Naive thymus-derived CD8-positive, alpha-beta T cell (primary cell): ENCODE measurements at regions not wholly inside any gene's neighbourhood (a gene's known extent, or its start where the extent isn't known, plus 50 kb on each side); places are given as distances from the start of the nearest gene placed in this dataset.
"Not testable (repeated sequence)": the region's sequence is repeated elsewhere in the genome, so short reads cannot be mapped to it uniquely, and the experiment has no call there.

Source experiments
- ATAC-seq, 2 donors: fragments of 150-1000 bp; cut with Tn5 transposase in 1 of 2; sonication (Bioruptor Pico), chemical (Tn5 transposase) in 1 of 2; 1 replicate in 1 of 2; 2 replicates in 1 of 2; pipeline ENCODE4 v1.10.0; 2021; ENCODE audit warnings: mild to moderate bottlenecking in 2 of 2, moderate library complexity in 2 of 2
- POLR2A ChIA-PET: fragments of 350-600 bp; sonication (Branson Sonifier 250); formaldehyde crosslinking; loops from one replicate; lab custom pipeline; 2021; ENCODE audit warnings: antibody characterized with exemption; lab: Charles Lee
- DNase-seq, 10 donors: peaks; one replicate each; pipeline versions ENCODE4 v3.0.0 to v3.0.0-alpha.2; 2020 to 2022
- H3K27ac Mint-ChIP-seq, 10 donors: one replicate each; pipeline ENCODE4 v1.8.0; 2020 to 2022; ENCODE audit warnings: mild to moderate bottlenecking in 10 of 10, mixed read lengths in 10 of 10, moderate library complexity in 4 of 10, inconsistent platforms in 1 of 10
- H3K27me3 Mint-ChIP-seq, 5 donors: one replicate each; pipeline ENCODE4 v1.8.0; 2021 to 2022; ENCODE audit warnings: mixed read lengths in 5 of 5
- H3K36me3 Mint-ChIP-seq, 3 donors: one replicate each; pipeline ENCODE4 v1.8.0; 2020 to 2022; ENCODE audit warnings: mixed read lengths in 3 of 3, mild to moderate bottlenecking in 2 of 3, inconsistent platforms in 1 of 3
- H3K4me1 Mint-ChIP-seq, 4 donors: one replicate each; pipeline ENCODE4 v1.8.0; 2021 to 2022; ENCODE audit warnings: mixed read lengths in 4 of 4
- H3K4me3 Mint-ChIP-seq, 10 donors: one replicate each; pipeline ENCODE4 v1.8.0; 2020 to 2022; ENCODE audit warnings: mild to moderate bottlenecking in 10 of 10, mixed read lengths in 10 of 10, moderate library complexity in 6 of 10, inconsistent platforms in 1 of 10
- H3K9me3 Mint-ChIP-seq, 9 donors: one replicate each; pipeline ENCODE4 v1.8.0; 2020 to 2022; ENCODE audit warnings: mixed read lengths in 9 of 9, mild to moderate bottlenecking in 3 of 9, inconsistent platforms in 1 of 9, moderate library complexity in 1 of 9

GRCh38 chr2:175844169-175844568 lies 157.9 kb downstream of the LNPK start:
- Mint-ChIP-seq H3K4me1 (no peaks in the 10 kb centered on the region), H3K9me3 (peaks cover 0 to 6% (median 0%) of the 10 kb centered on the region in 9 donors), H3K4me3 (no peak overlapping the region), H3K27ac (no peak overlapping the region), H3K36me3 (no peaks in the 10 kb centered on the region), H3K27me3 (peaks cover 5 to 62% (median 20%) of the 10 kb centered on the region in 5 donors)
- ATAC-seq: no peak
- DNase-seq: no peak
- POLR2A ChIA-PET: no interaction called here

- POLR2A ChIA-PET: no interaction called here
- Mint-ChIP-seq H3K36me3 (no peaks in the 10 kb centered on the region), H3K27me3 (peaks cover 10 to 66% (median 19%) of the 10 kb centered on the region in 5 donors), H3K4me1 (no peaks in the 10 kb centered on the region), H3K9me3 (peaks cover 0 to 6% (median 0%) of the 10 kb centered on the region in 9 donors), H3K4me3 (no peak overlapping the region), H3K27ac (no peak overlapping the region)
- ATAC-seq: no peak
- no peak for DNase-seq
Measured at GRCh38 chr2:175843625-175844024, 158.4 kb downstream of the LNPK start.

- POLR2A ChIA-PET: no interaction called here
- H3K4me3 Mint-ChIP-seq: no peak overlapping the region
- no peak for ATAC-seq
- H3K36me3 Mint-ChIP-seq: no peaks in the 10 kb centered on the region
- peaks cover 0 to 6% (median 0%) of the 10 kb centered on the region in 9 donors for H3K9me3 Mint-ChIP-seq
- no peak for DNase-seq
- H3K27me3 Mint-ChIP-seq: peaks cover 11 to 66% (median 17%) of the 10 kb centered on the region in 5 donors
- H3K27ac Mint-ChIP-seq: no peak overlapping the region
- H3K4me1 Mint-ChIP-seq: no peaks in the 10 kb centered on the region
Measured at GRCh38 chr2:175842996-175843395, 159.1 kb downstream of the LNPK start.

- H3K9me3 Mint-ChIP-seq, H3K36me3 Mint-ChIP-seq, POLR2A ChIA-PET, H3K4me3 Mint-ChIP-seq, DNase-seq, H3K4me1 Mint-ChIP-seq, H3K27ac Mint-ChIP-seq, ATAC-seq: not testable (repeated sequence)
- peaks cover 11 to 54% (median 20%) of the 10 kb centered on the region in 5 donors for H3K27me3 Mint-ChIP-seq
Measured at GRCh38 chr2:175840765-175841164, 161.3 kb downstream of the LNPK start.

- peaks cover 0 to 2% (median 0%) of the 10 kb centered on the region in 9 donors for H3K9me3 Mint-ChIP-seq
- DNase-seq: no peak
- H3K36me3 Mint-ChIP-seq: no peaks in the 10 kb centered on the region
- H3K4me3 Mint-ChIP-seq: no peak overlapping the region
- H3K27ac Mint-ChIP-seq: no peak overlapping the region
- H3K27me3 Mint-ChIP-seq: peaks cover 12 to 51% (median 20%) of the 10 kb centered on the region in 5 donors
- POLR2A ChIA-PET: no interaction called here
- ATAC-seq: no peak
- H3K4me1 Mint-ChIP-seq: no peaks in the 10 kb centered on the region
Measured at GRCh38 chr2:175840256-175840655, 161.8 kb downstream of the LNPK start.

- no peak overlapping the region for H3K27ac Mint-ChIP-seq
- no peaks in the 10 kb centered on the region for H3K36me3 Mint-ChIP-seq
- peaks cover 0 to 2% (median 0%) of the 10 kb centered on the region in 9 donors for H3K9me3 Mint-ChIP-seq
- ATAC-seq (no peak), DNase-seq (no peak)
- peaks cover 10 to 48% (median 21%) of the 10 kb centered on the region in 5 donors for H3K27me3 Mint-ChIP-seq
- H3K4me3 Mint-ChIP-seq: no peak overlapping the region
- H3K4me1 Mint-ChIP-seq: no peaks in the 10 kb centered on the region
- POLR2A ChIA-PET: no interaction called here
Measured at GRCh38 chr2:175838979-175839378, 163.1 kb downstream of the LNPK start.

- Mint-ChIP-seq H3K36me3 (no peaks in the 10 kb centered on the region), H3K27ac (no peak overlapping the region), H3K4me3 (no peak overlapping the region), H3K9me3 (peaks cover 0 to 2% (median 0%) of the 10 kb centered on the region in 9 donors), H3K27me3 (peaks cover 10 to 56% (median 21%) of the 10 kb centered on the region in 5 donors), H3K4me1 (no peaks in the 10 kb centered on the region)
- ATAC-seq (no peak), DNase-seq (no peak)
- POLR2A ChIA-PET: no interaction called here
Measured at GRCh38 chr2:175837046-175837445, 165.0 kb downstream of the LNPK start.

GRCh38 chr2:175836361-175836760 lies 165.7 kb downstream of the LNPK start:
- no peak for DNase-seq
- no peak for ATAC-seq
- Mint-ChIP-seq H3K9me3 (peaks cover 0 to 2% (median 0%) of the 10 kb centered on the region in 9 donors), H3K27ac (no peak overlapping the region), H3K4me1 (no peaks in the 10 kb centered on the region), H3K27me3 (peaks cover 10 to 60% (median 21%) of the 10 kb centered on the region in 5 donors), H3K36me3 (no peaks in the 10 kb centered on the region), H3K4me3 (no peak overlapping the region)
- POLR2A ChIA-PET: no interaction called here

- Mint-ChIP-seq H3K4me1 (no peaks in the 10 kb centered on the region), H3K27me3 (peaks cover 10 to 62% (median 17%) of the 10 kb centered on the region in 5 donors), H3K9me3 (no peaks in the 10 kb centered on the region), H3K27ac (no peak overlapping the region), H3K36me3 (no peaks in the 10 kb centered on the region), H3K4me3 (no peak overlapping the region)
- DNase-seq: no peak
- no peak for ATAC-seq
- POLR2A ChIA-PET: no interaction called here
Measured at GRCh38 chr2:175834477-175834876, 167.6 kb downstream of the LNPK start.

GRCh38 chr2:175832866-175833265 lies 169.2 kb downstream of the LNPK start:
- ATAC-seq (no peak), DNase-seq (no peak)
- Mint-ChIP-seq H3K9me3 (no peaks in the 10 kb centered on the region), H3K27me3 (peaks cover 10 to 56% (median 11%) of the 10 kb centered on the region in 5 donors), H3K36me3 (no peaks in the 10 kb centered on the region), H3K4me1 (no peaks in the 10 kb centered on the region), H3K4me3 (no peak overlapping the region), H3K27ac (no peak overlapping the region)
- POLR2A ChIA-PET: no interaction called here

GRCh38 chr2:175829741-175830140 lies 172.3 kb downstream of the LNPK start:
- POLR2A ChIA-PET: no interaction called here
- H3K27ac Mint-ChIP-seq: no peak overlapping the region
- H3K4me1 Mint-ChIP-seq: no peaks in the 10 kb centered on the region
- no peaks in the 10 kb centered on the region for H3K36me3 Mint-ChIP-seq
- DNase-seq (no peak), ATAC-seq (no peak)
- H3K9me3 Mint-ChIP-seq: no peaks in the 10 kb centered on the region
- H3K4me3 Mint-ChIP-seq: no peak overlapping the region
- H3K27me3 Mint-ChIP-seq: peaks cover 4 to 48% (median 7%) of the 10 kb centered on the region in 5 donors

GRCh38 chr2:175827856-175828255 lies 174.2 kb downstream of the LNPK start:
- no peak overlapping the region for H3K27ac Mint-ChIP-seq
- ATAC-seq (no peak), DNase-seq (no peak)
- H3K4me1 Mint-ChIP-seq: no peaks in the 10 kb centered on the region
- H3K9me3 Mint-ChIP-seq: no peaks in the 10 kb centered on the region
- no peaks in the 10 kb centered on the region for H3K36me3 Mint-ChIP-seq
- H3K27me3 Mint-ChIP-seq: peaks cover 5 to 43% (median 7%) of the 10 kb centered on the region in 5 donors
- POLR2A ChIA-PET: no interaction called here
- no peak overlapping the region for H3K4me3 Mint-ChIP-seq

GRCh38 chr2:175824243-175824642 lies 177.8 kb downstream of the LNPK start:
- no peak overlapping the region for H3K4me3 Mint-ChIP-seq
- no peak for DNase-seq
- H3K27ac Mint-ChIP-seq: no peak overlapping the region
- ATAC-seq: no peak
- peaks cover 12 to 34% (median 21%) of the 10 kb centered on the region in 5 donors for H3K27me3 Mint-ChIP-seq
- no peaks in the 10 kb centered on the region for H3K36me3 Mint-ChIP-seq
- POLR2A ChIA-PET: no interaction called here
- H3K9me3 Mint-ChIP-seq: no peaks in the 10 kb centered on the region
- no peaks in the 10 kb centered on the region for H3K4me1 Mint-ChIP-seq

GRCh38 chr2:175823707-175824073 lies 178.4 kb downstream of the LNPK start:
- no peaks in the 10 kb centered on the region for H3K9me3 Mint-ChIP-seq
- H3K27ac Mint-ChIP-seq: no peak overlapping the region
- POLR2A ChIA-PET: no interaction called here
- H3K4me1 Mint-ChIP-seq: no peaks in the 10 kb centered on the region
- DNase-seq (no peak), ATAC-seq (no peak)
- no peak overlapping the region for H3K4me3 Mint-ChIP-seq
- no peaks in the 10 kb centered on the region for H3K36me3 Mint-ChIP-seq
- peaks cover 12 to 30% (median 21%) of the 10 kb centered on the region in 5 donors for H3K27me3 Mint-ChIP-seq
